ENCODE measurements at regions not wholly inside any gene's neighbourhood (a gene's known extent, or its start where the extent isn't known, plus 50 kb on each side); places are given as distances from the start of the nearest gene placed in this dataset.

- peaks cover 3% of the 10 kb centered on the region for H3K9me3 Mint-ChIP-seq (ENCODE audit: unreplicated experiment)
- no peaks in the 10 kb centered on the region for H3K27me3 Mint-ChIP-seq (ENCODE audit: unreplicated experiment)
- no peak for TF ChIP-seq CTCF (IDR thresholded peaks at IDR 0.05; ENCODE audit: partially characterized antibody, unreplicated experiment)
- H3K4me3 Mint-ChIP-seq (ENCODE audit: unreplicated experiment) = no peak overlapping the region
- peaks cover 4% of the 10 kb centered on the region for H3K36me3 Mint-ChIP-seq (ENCODE audit: unreplicated experiment)
- H3K4me1 Mint-ChIP-seq (ENCODE audit: low read depth, unreplicated experiment) = no peaks in the 10 kb centered on the region
- H3K27ac Mint-ChIP-seq (ENCODE audit: unreplicated experiment) = no peak overlapping the region
- no peak for DNase-seq
Measured at GRCh38 chr5:143934821-143935220, 122.9 kb downstream of the HMHB1 start.

GRCh38 chr5:143938230-143938629, 126.3 kb downstream of the HMHB1 start:
- peaks cover 8% of the 10 kb centered on the region for H3K36me3 Mint-ChIP-seq (ENCODE audit: unreplicated experiment)
- H3K27ac Mint-ChIP-seq (ENCODE audit: unreplicated experiment) = no peak overlapping the region
- no peak overlapping the region for H3K4me3 Mint-ChIP-seq (ENCODE audit: unreplicated experiment)
- no peaks in the 10 kb centered on the region for H3K27me3 Mint-ChIP-seq (ENCODE audit: unreplicated experiment)
- no peaks in the 10 kb centered on the region for H3K4me1 Mint-ChIP-seq (ENCODE audit: low read depth, unreplicated experiment)
- peaks cover 7% of the 10 kb centered on the region for H3K9me3 Mint-ChIP-seq (ENCODE audit: unreplicated experiment)
- DNase-seq = no peak
- TF ChIP-seq CTCF (IDR thresholded peaks at IDR 0.05; ENCODE audit: partially characterized antibody, unreplicated experiment) = no peak

GRCh38 chr5:143946837-143947236, 134.9 kb downstream of the HMHB1 start:
- H3K9me3 Mint-ChIP-seq (ENCODE audit: unreplicated experiment) = peaks cover 5% of the 10 kb centered on the region
- H3K4me1 Mint-ChIP-seq (ENCODE audit: low read depth, unreplicated experiment) = no peaks in the 10 kb centered on the region

GRCh38 chr5:143947313-143947712, 135.4 kb downstream of the HMHB1 start:
- no peak overlapping the region for H3K4me3 Mint-ChIP-seq (ENCODE audit: unreplicated experiment)
- H3K36me3 Mint-ChIP-seq (ENCODE audit: unreplicated experiment) = no peaks in the 10 kb centered on the region
- H3K27ac Mint-ChIP-seq (ENCODE audit: unreplicated experiment) = no peak overlapping the region
- H3K9me3 Mint-ChIP-seq (ENCODE audit: unreplicated experiment) = peaks cover 5% of the 10 kb centered on the region
- no peak for TF ChIP-seq CTCF (IDR thresholded peaks at IDR 0.05; ENCODE audit: partially characterized antibody, unreplicated experiment)
- H3K4me1 Mint-ChIP-seq (ENCODE audit: low read depth, unreplicated experiment) = no peaks in the 10 kb centered on the region
- H3K27me3 Mint-ChIP-seq (ENCODE audit: unreplicated experiment) = no peaks in the 10 kb centered on the region
- no peak for DNase-seq

More at GRCh38 chr5:143946837-143947236, 134.9 kb downstream of the HMHB1 start:
- Mint-ChIP-seq H3K36me3 (ENCODE audit: unreplicated experiment) (no peaks in the 10 kb centered on the region), H3K4me3 (ENCODE audit: unreplicated experiment) (no peak overlapping the region), H3K27ac (ENCODE audit: unreplicated experiment) (no peak overlapping the region), H3K27me3 (ENCODE audit: unreplicated experiment) (no peaks in the 10 kb centered on the region)
- DNase-seq = no peak
- no peak for TF ChIP-seq CTCF (IDR thresholded peaks at IDR 0.05; ENCODE audit: partially characterized antibody, unreplicated experiment)

- no peak for DNase-seq
- H3K4me1 Mint-ChIP-seq (ENCODE audit: low read depth, unreplicated experiment) = no peaks in the 10 kb centered on the region
- H3K27me3 Mint-ChIP-seq (ENCODE audit: unreplicated experiment) = no peaks in the 10 kb centered on the region
- no peak overlapping the region for H3K27ac Mint-ChIP-seq (ENCODE audit: unreplicated experiment)
- H3K9me3 Mint-ChIP-seq (ENCODE audit: unreplicated experiment) = no peaks in the 10 kb centered on the region
- TF ChIP-seq CTCF (IDR thresholded peaks at IDR 0.05; ENCODE audit: partially characterized antibody, unreplicated experiment) = no peak
- H3K4me3 Mint-ChIP-seq (ENCODE audit: unreplicated experiment) = no peak overlapping the region
- no peaks in the 10 kb centered on the region for H3K36me3 Mint-ChIP-seq (ENCODE audit: unreplicated experiment)
Measured at GRCh38 chr5:143952809-143953208, 140.8 kb downstream of the HMHB1 start.

All from glutamatergic neuron (in vitro differentiated cells).